CD14-positive monocyte (primary cell): ENCODE measurements at regions not wholly inside any gene's neighbourhood (a gene's known extent, or its start where the extent isn't known, plus 50 kb on each side); places are given as distances from the start of the nearest gene placed in this dataset.

ENCODE experiments used
- DNase-seq, 3 donors: peaks; one replicate each; pipeline ENCODE4 v3.0.0-alpha.2; 2011 to 2022
- H2AFZ ChIP-seq: 2 replicates; pipeline ENCODE4 v1.6.0; 2012; ENCODE audit warnings: mild to moderate bottlenecking, low read depth, low read length, inconsistent platforms; ENCODE audit not compliant: insufficient read depth, poor library complexity, severe bottlenecking
- H3K27ac ChIP-seq, 2 donors: 1 replicate in 1 of 2; 2 replicates in 1 of 2; pipeline ENCODE4 v1.5.1; 2012 to 2013; ENCODE audit warnings: low read length in 2 of 2, control low read depth in 1 of 2, inconsistent platforms in 1 of 2, low read depth in 1 of 2, mild to moderate bottlenecking in 1 of 2
- H3K27me3 ChIP-seq, 2 donors: one replicate each; pipeline versions ENCODE4 v1.6.0 to v1.6.1; 2011 to 2013; ENCODE audit warnings: low read length in 2 of 2; ENCODE audit not compliant: control insufficient read depth in 2 of 2, insufficient read depth in 2 of 2
- H3K36me3 ChIP-seq, 2 donors: replicated peaks in 1 of 2; 1 replicate in 1 of 2; 2 replicates in 1 of 2; pipeline versions ENCODE4 v1.5.1 to v1.6.1; 2012 to 2013; ENCODE audit warnings: low read length in 2 of 2, control low read depth in 1 of 2, inconsistent platforms in 1 of 2, mild to moderate bottlenecking in 1 of 2; ENCODE audit not compliant: insufficient read depth in 2 of 2, control insufficient read depth in 1 of 2
- H3K4me1 ChIP-seq, 2 donors: 1 replicate in 1 of 2; 2 replicates in 1 of 2; pipeline versions ENCODE4 v1.5.1 to v1.6.1; 2012 to 2013; ENCODE audit warnings: low read length in 2 of 2, control low read depth in 1 of 2, inconsistent platforms in 1 of 2, mild to moderate bottlenecking in 1 of 2, moderate library complexity in 1 of 2; ENCODE audit not compliant: insufficient read depth in 2 of 2, control insufficient read depth in 1 of 2
- H3K4me2 ChIP-seq: replicated peaks from 2 replicates; pipeline ENCODE3; 2012; ENCODE audit warnings: low read length, moderate library complexity, mild to moderate bottlenecking; ENCODE audit not compliant: poor library complexity, severe bottlenecking; ENCODE audit errors: extremely low read depth
- H3K4me3 ChIP-seq, 3 experiments: fragments of 200-600 bp in 1 of 3; sonication (generic) in 1 of 3; replicated peaks in 1 of 3; 1 replicate in 2 of 3; 2 replicates in 1 of 3; pipeline ENCODE4 v1.5.1; 2011 to 2013; ENCODE audit warnings: low read length in 3 of 3, mild to moderate bottlenecking in 3 of 3, control low read depth in 2 of 3, low read depth in 2 of 3, inconsistent platforms in 1 of 3, moderate library complexity in 1 of 3
- H3K79me2 ChIP-seq: 2 replicates; pipeline ENCODE4 v1.6.0; 2012; ENCODE audit warnings: mild to moderate bottlenecking, control low read depth, inconsistent platforms, low read length, moderate library complexity; ENCODE audit not compliant: insufficient read depth
- H3K9ac ChIP-seq: 2 replicates; pipeline ENCODE4 v1.6.0; 2017; ENCODE audit warnings: low read length, mild to moderate bottlenecking; ENCODE audit not compliant: insufficient read depth, poor library complexity, severe bottlenecking
- H3K9me3 ChIP-seq, 2 donors: replicated peaks in 1 of 2; 1 replicate in 1 of 2; 2 replicates in 1 of 2; pipeline versions ENCODE4 v1.5.1 to v1.6.1; 2012 to 2013; ENCODE audit warnings: low read length in 2 of 2, control low read depth in 1 of 2; ENCODE audit not compliant: control insufficient read depth in 1 of 2, insufficient read depth in 1 of 2
- H4K20me1 ChIP-seq: 2 replicates; pipeline ENCODE4 v1.6.0; 2012; ENCODE audit warnings: mild to moderate bottlenecking, low read length, control low read depth, moderate library complexity; ENCODE audit not compliant: insufficient read depth
- H3K27ac Mint-ChIP-seq, 7 donors: one replicate each; pipeline ENCODE4 v1.8.0; 2020; ENCODE audit warnings: mild to moderate bottlenecking in 7 of 7, mixed read lengths in 7 of 7, moderate library complexity in 6 of 7, inconsistent platforms in 2 of 7
- H3K27me3 Mint-ChIP-seq, 3 donors: one replicate each; pipeline ENCODE4 v1.8.0; 2021 to 2022; ENCODE audit warnings: low read depth in 3 of 3, mild to moderate bottlenecking in 3 of 3, mixed read lengths in 3 of 3, moderate library complexity in 3 of 3, inconsistent platforms in 1 of 3
- H3K36me3 Mint-ChIP-seq, 2 donors: one replicate each; pipeline ENCODE4 v1.8.0; 2020; ENCODE audit warnings: mixed read lengths in 2 of 2, inconsistent platforms in 1 of 2, mild to moderate bottlenecking in 1 of 2
- H3K4me1 Mint-ChIP-seq: one replicate; pipeline ENCODE4 v1.8.0; 2020; ENCODE audit warnings: mild to moderate bottlenecking, mixed read lengths
- H3K4me3 Mint-ChIP-seq, 2 donors: one replicate each; pipeline ENCODE4 v1.8.0; 2020; ENCODE audit warnings: mild to moderate bottlenecking in 2 of 2, mixed read lengths in 2 of 2, moderate library complexity in 1 of 2
- H3K9me3 Mint-ChIP-seq, 7 donors: one replicate each; pipeline ENCODE4 v1.8.0; 2020 to 2022; ENCODE audit warnings: mixed read lengths in 7 of 7, mild to moderate bottlenecking in 6 of 7, moderate library complexity in 6 of 7, inconsistent platforms in 2 of 7
- WGBS: methylation state at CpG from one replicate; pipeline ENCODE4 v1.1.5; 2013; ENCODE audit warnings: missing lambda C conversion rate; ENCODE audit not compliant: insufficient coverage; 5-methylcytosine and 5-hydroxymethylcytosine counted together
- intact Hi-C, 2 donors: fragments of 100-400 bp; cut with micrococcal nuclease; formaldehyde crosslinking; loops; one replicate each; pipeline versions ENCODE4 v1.15.0 to v1.15.1; 2023
- TF ChIP-seq, protein P1 (sequence below): fragments of 200-600 bp; IDR thresholded peaks from one replicate; pipeline ENCODE4 v1.8.0; 2022; ENCODE audit warnings: antibody characterized with exemption, mild to moderate bottlenecking

DNA sequence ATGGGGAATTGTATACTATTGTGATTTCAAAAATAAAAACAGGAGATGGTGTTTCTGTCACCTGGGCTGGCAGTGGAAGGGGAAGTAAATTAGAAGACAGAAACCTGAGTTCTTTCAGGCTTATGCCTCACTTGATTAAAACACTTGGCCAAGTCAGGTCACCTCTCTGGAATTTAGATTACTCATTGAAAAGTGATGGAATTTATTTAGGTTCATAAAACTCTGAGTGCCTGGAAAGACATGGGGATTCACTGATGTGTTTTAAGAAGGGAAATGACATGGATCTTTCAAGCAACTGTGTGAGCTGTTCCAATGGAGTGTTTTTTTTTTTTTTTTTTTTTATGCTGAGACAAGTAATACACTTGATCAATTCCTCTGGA, 400.1 kb downstream of the TMEM135 start:
- no peak for DNase-seq
- Histone ChIP-seq H3K27ac (no peak overlapping the region), H3K9ac (no peak overlapping the region), H3K79me2 (no peaks in the 10 kb centered on the region), H2AFZ (no peak overlapping the region), H3K9me3 (no peaks in the 10 kb centered on the region), H3K4me3 (no peak overlapping the region), H3K36me3 (no peaks in the 10 kb centered on the region), H4K20me1 (no peaks in the 10 kb centered on the region), H3K4me1 (no peaks in the 10 kb centered on the region), H3K4me2 (no peak overlapping the region), H3K27me3 (no peaks in the 10 kb centered on the region)
- no peak overlapping the region for H3K27ac Mint-ChIP-seq
- intact Hi-C loops = no loop called here
- H3K4me3 Mint-ChIP-seq = no peak overlapping the region
- H3K9me3 Mint-ChIP-seq = no peaks in the 10 kb centered on the region
- TF ChIP-seq, protein P1, sequence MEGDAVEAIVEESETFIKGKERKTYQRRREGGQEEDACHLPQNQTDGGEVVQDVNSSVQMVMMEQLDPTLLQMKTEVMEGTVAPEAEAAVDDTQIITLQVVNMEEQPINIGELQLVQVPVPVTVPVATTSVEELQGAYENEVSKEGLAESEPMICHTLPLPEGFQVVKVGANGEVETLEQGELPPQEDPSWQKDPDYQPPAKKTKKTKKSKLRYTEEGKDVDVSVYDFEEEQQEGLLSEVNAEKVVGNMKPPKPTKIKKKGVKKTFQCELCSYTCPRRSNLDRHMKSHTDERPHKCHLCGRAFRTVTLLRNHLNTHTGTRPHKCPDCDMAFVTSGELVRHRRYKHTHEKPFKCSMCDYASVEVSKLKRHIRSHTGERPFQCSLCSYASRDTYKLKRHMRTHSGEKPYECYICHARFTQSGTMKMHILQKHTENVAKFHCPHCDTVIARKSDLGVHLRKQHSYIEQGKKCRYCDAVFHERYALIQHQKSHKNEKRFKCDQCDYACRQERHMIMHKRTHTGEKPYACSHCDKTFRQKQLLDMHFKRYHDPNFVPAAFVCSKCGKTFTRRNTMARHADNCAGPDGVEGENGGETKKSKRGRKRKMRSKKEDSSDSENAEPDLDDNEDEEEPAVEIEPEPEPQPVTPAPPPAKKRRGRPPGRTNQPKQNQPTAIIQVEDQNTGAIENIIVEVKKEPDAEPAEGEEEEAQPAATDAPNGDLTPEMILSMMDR = no peak
- H3K4me1 Mint-ChIP-seq = no peaks in the 10 kb centered on the region
- no peaks in the 10 kb centered on the region for H3K36me3 Mint-ChIP-seq
- no peaks in the 10 kb centered on the region for H3K27me3 Mint-ChIP-seq

DNA sequence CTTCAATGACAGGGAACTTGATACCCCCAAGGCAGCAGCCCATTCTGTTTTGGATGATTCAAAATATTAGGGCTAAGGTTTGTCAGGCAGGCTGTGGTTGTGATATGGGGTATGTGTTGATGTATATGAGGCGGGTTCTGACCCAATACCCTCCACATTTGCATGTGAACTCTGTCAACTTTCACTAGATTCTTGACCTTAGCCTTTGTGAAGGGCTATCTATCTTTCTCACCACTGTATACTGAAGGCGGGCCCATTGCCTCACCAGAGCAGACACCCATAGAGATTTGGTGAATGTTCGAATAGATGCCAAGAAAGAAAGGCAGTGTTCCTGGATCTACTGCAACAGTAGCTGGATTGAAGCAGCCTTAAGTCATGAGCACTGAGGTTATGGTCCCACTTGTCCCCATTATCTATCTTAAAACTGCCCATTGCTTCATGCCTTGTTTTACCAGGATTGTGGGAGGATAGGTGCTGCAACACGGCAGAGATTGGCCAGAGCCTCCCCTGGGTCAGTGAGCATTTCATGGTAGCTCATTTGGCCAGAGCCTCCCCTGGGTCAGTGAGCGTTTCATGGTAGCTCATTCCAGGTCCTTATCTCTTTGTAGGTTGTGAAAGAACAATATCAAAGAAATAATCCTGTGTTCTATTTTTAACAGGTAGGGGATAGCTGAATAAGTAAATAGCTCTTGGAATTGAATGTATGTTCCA, 399.6 kb downstream of the TMEM135 start:
- no peaks in the 10 kb centered on the region for H3K4me1 Mint-ChIP-seq
- no peak overlapping the region for H3K27ac ChIP-seq
- no peaks in the 10 kb centered on the region for H3K27me3 ChIP-seq
- H3K4me1 ChIP-seq = no peaks in the 10 kb centered on the region
- no peak overlapping the region for H3K4me3 Mint-ChIP-seq
- no peak overlapping the region for H3K4me2 ChIP-seq
- no peaks in the 10 kb centered on the region for H3K9me3 Mint-ChIP-seq
- no peak for DNase-seq
- no peak overlapping the region for H2AFZ ChIP-seq
- H3K27ac Mint-ChIP-seq = no peak overlapping the region
- H3K79me2 ChIP-seq = no peaks in the 10 kb centered on the region
- no peaks in the 10 kb centered on the region for H3K36me3 ChIP-seq
- 100% methylated on average over 2 of the region's 5 CpGs for WGBS
- TF ChIP-seq, protein P1 = no peak
- no peaks in the 10 kb centered on the region for H3K9me3 ChIP-seq
- H3K9ac ChIP-seq = no peak overlapping the region
- no peaks in the 10 kb centered on the region for H3K36me3 Mint-ChIP-seq
- H4K20me1 ChIP-seq = no peaks in the 10 kb centered on the region
- H3K4me3 ChIP-seq = no peak overlapping the region
- H3K27me3 Mint-ChIP-seq = no peaks in the 10 kb centered on the region
- intact Hi-C loops = no loop called here
